Pancreas (tissue), 10 donors: ENCODE measurements at regions not wholly inside any gene's neighbourhood (a gene's known extent, or its start where the extent isn't known, plus 50 kb on each side); places are given as distances from the start of the nearest gene placed in this dataset.

ENCODE experiments used
- ATAC-seq, 4 donors: fragments of 200-7000 bp; cut with Tn5 transposase; one replicate each; pipeline versions ENCODE4 v1.8.0 to v1.9.1; 2020; ENCODE audit warnings: mild to moderate bottlenecking in 4 of 4, moderate library complexity in 4 of 4
- DNase-seq, 6 donors: peaks; one replicate each; pipeline ENCODE4 v3.0.0-alpha.2; 2020
- FAIRE-seq: peaks from 2 replicates; lab custom pipeline; 2012; peaks lifted over from hg19 to GRCh38; lab: Jason Lieb, UNC
- H3K27ac ChIP-seq, 4 donors: fragments of 200-600 bp; sonication (generic); 1 replicate in 3 of 4; 2 replicates in 1 of 4; pipeline versions ENCODE4 v1.5.0 to v1.8.0; 2020
- H3K27me3 ChIP-seq, 4 donors: fragments of 200-600 bp; one replicate each; pipeline ENCODE4 v1.8.0; 2021
- H3K36me3 ChIP-seq, 3 donors: fragments of 200-600 bp; sonication (generic) in 1 of 3; one replicate each; pipeline versions ENCODE4 v1.5.0 to v1.8.0; 2020 to 2021
- H3K4me1 ChIP-seq, 3 donors: fragments of 200-600 bp; one replicate each; pipeline ENCODE4 v1.8.0; 2021
- H3K4me3 ChIP-seq, 4 donors: fragments of 200-600 bp; sonication (generic) in 2 of 4; one replicate each; pipeline versions ENCODE4 v1.5.0 to v1.8.0; 2020 to 2021
- H3K9me3 ChIP-seq, 4 donors: fragments of 200-600 bp; one replicate each; pipeline ENCODE4 v1.8.0; 2021
- CTCF ChIP-seq, 4 donors: fragments of 200-600 bp; sonication (generic) in 3 of 4; IDR thresholded peaks; one replicate each; pipeline versions ENCODE4 v1.5.0 to v1.8.0; 2021; ENCODE audit warnings: antibody characterized with exemption in 4 of 4
- WGBS, 2 donors: extraction: QIAGEN DNeasy Blood & Tissue Kit; methylation state at CpG; one replicate each; pipeline ENCODE4 v1.1.7; 2013; 5-methylcytosine and 5-hydroxymethylcytosine counted together
- intact Hi-C, 3 donors: fragments of 100-400 bp; cut with DNase I; formaldehyde crosslinking; loops; one replicate each; pipeline versions ENCODE4 v1.11.1 to v1.14.2; 2022
- donor health status: healthy with polysubstance abuse.
- donor health status: DM: no; HTN: no; CAD: no; lungs with moderate emphysema.
- donor health status: DM: no; HTN: no; CAD: no.
- donor health status: control.
- donor health status: control.
- donor health status: Bipolar disorder and iron deficiency.
- donor health status: DM: yes; HTN: yes; CAD: no.
- donor health status: DM: no; HTN: no; CAD: no.
- donor health status: DM: no; HTN: no; CAD: no.
- donor health status: DM: yes; HTN: yes; CAD: no.

- FAIRE-seq = no peak
- intact Hi-C loops = loop anchor here in 1 of 3 donors (5.0 kb wide), 1 partner anchor 608 kb away; no protein-coding TSS in a partner anchor
These were observed 148.2 kb upstream of the SNX19 start for GRCh38 chr11:131064373-131064991.

GRCh38 chr11:131065435-131066413 is 149.4 kb upstream of the SNX19 start:
- H3K27ac ChIP-seq = no peak overlapping the region
- DNase-seq (no peak), FAIRE-seq (no peak), ATAC-seq (no peak)
- no peaks in the 10 kb centered on the region for H3K4me1 ChIP-seq
- H3K36me3 ChIP-seq = no peaks in the 10 kb centered on the region
- intact Hi-C loops = loop anchor here in 1 of 3 donors (5.0 kb wide), 1 partner anchor 447 kb away; no protein-coding TSS in a partner anchor
- H3K4me3 ChIP-seq = no peak overlapping the region
- H3K27me3 ChIP-seq = peaks cover 0 to 7% (median 0%) of the 10 kb centered on the region in 4 donors
- H3K9me3 ChIP-seq = no peaks in the 10 kb centered on the region
- no peak for TF ChIP-seq CTCF (IDR thresholded peaks at IDR 0.05)
- WGBS, 2 donors = 35 to 45% methylated on average over 13 of the region's 13 CpGs

More at GRCh38 chr11:131064373-131064991, 148.2 kb upstream of the SNX19 start:
- Histone ChIP-seq H3K9me3 (no peaks in the 10 kb centered on the region), H3K27me3 (peaks cover 0 to 7% (median 0%) of the 10 kb centered on the region in 4 donors), H3K4me3 (no peak overlapping the region), H3K27ac (no peak overlapping the region), H3K36me3 (no peaks in the 10 kb centered on the region), H3K4me1 (no peaks in the 10 kb centered on the region)
- WGBS, 2 donors = 18 to 22% methylated on average over 12 of the region's 12 CpGs
- DNase-seq (peak in 5 of 6 donors; percentile 11 to 74 (median 53)), ATAC-seq (peak in 3 of 4 donors; percentile 80 to 85 (median 81))
- peak; percentile 34 to 74 (median 65) for TF ChIP-seq CTCF (IDR thresholded peaks at IDR 0.05)

- no peak overlapping the region for H3K4me3 ChIP-seq
- no peak for TF ChIP-seq CTCF (IDR thresholded peaks at IDR 0.05)
- ATAC-seq = no peak
- H3K4me1 ChIP-seq = no peaks in the 10 kb centered on the region
- intact Hi-C loops = loop anchor here in 1 of 3 donors (5.0 kb wide), 1 partner anchor 446 kb away; no protein-coding TSS in a partner anchor
- no peaks in the 10 kb centered on the region for H3K9me3 ChIP-seq
- H3K27ac ChIP-seq = no peak overlapping the region
- FAIRE-seq = no peak
- DNase-seq = no peak
- peaks cover 0 to 7% (median 0%) of the 10 kb centered on the region in 4 donors for H3K27me3 ChIP-seq
- no peaks in the 10 kb centered on the region for H3K36me3 ChIP-seq
- 41 to 47% methylated on average over 7 of the region's 7 CpGs for WGBS, 2 donors
These were observed 150.3 kb upstream of the SNX19 start for GRCh38 chr11:131066551-131066950.

- H3K36me3 ChIP-seq = no peaks in the 10 kb centered on the region
These were observed 154.1 kb upstream of the SNX19 start for GRCh38 chr11:131070365-131070764.

More at GRCh38 chr11:131070365-131070764, 154.1 kb upstream of the SNX19 start:
- no peak for FAIRE-seq
- no peak for DNase-seq
- H3K27me3 ChIP-seq = no peaks in the 10 kb centered on the region
- intact Hi-C loops = no loop called here
- no peaks in the 10 kb centered on the region for H3K4me1 ChIP-seq
- no peak overlapping the region for H3K4me3 ChIP-seq
- TF ChIP-seq CTCF (IDR thresholded peaks at IDR 0.05) = no peak
- no peak overlapping the region for H3K27ac ChIP-seq
- ATAC-seq = no peak
- no peaks in the 10 kb centered on the region for H3K9me3 ChIP-seq
- WGBS, 2 donors = 78 to 85% methylated on average over 4 of the region's 4 CpGs
